WTC11 (cell line): ENCODE measurements at regions not wholly inside any gene's neighbourhood (a gene's known extent, or its start where the extent isn't known, plus 50 kb on each side); places are given as distances from the start of the nearest gene placed in this dataset.

Experiments
- ATAC-seq: fragments of 200-7000 bp; cut with Tn5 transposase; 2 replicates; pipeline ENCODE4 v1.10.0; 2021; ENCODE audit warnings: mild to moderate bottlenecking, moderate library complexity
- CTCF ChIA-PET: fragments of 300-600 bp; sonication (Branson Sonifier 250); formaldehyde crosslinking; loops from one replicate; lab custom pipeline; 2021; ENCODE audit warnings: antibody characterized with exemption; lab: Charles Lee
- POLR2A ChIA-PET: fragments of 350-600 bp; sonication (Branson Sonifier 250); formaldehyde crosslinking; loops from one replicate; lab custom pipeline; 2021; ENCODE audit warnings: antibody characterized with exemption; lab: Charles Lee
- DNase-seq: peaks from one replicate; pipeline ENCODE4 v3.0.0; 2021; ENCODE audit warnings: low spot score
- H3K27ac Mint-ChIP-seq: 2 replicates; pipeline ENCODE4 v1.8.0; 2021; ENCODE audit warnings: mixed read lengths
- H3K27me3 Mint-ChIP-seq: 2 replicates; pipeline ENCODE4 v1.8.0; 2021; ENCODE audit warnings: low read depth, mild to moderate bottlenecking, moderate library complexity, mixed read lengths
- H3K36me3 Mint-ChIP-seq: 2 replicates; pipeline ENCODE4 v1.8.0; 2021; ENCODE audit warnings: mixed read lengths
- H3K4me1 Mint-ChIP-seq: 2 replicates; pipeline ENCODE4 v1.8.0; 2022; ENCODE audit warnings: mixed read lengths
- H3K4me3 Mint-ChIP-seq: 2 replicates; pipeline ENCODE4 v1.8.0; 2021; ENCODE audit warnings: mild to moderate bottlenecking, moderate library complexity, mixed read lengths
- H3K9me3 Mint-ChIP-seq: 2 replicates; pipeline ENCODE4 v1.8.0; 2021; ENCODE audit warnings: mixed read lengths
- ATF3 ChIP-seq: sonication (generic); formaldehyde crosslinking; conservative IDR thresholded peaks from 2 replicates; pipeline ENCODE4 v1.8.1; 2022; ENCODE audit warnings: mild to moderate bottlenecking, missing genetic modification reagents
- EMX1 ChIP-seq: fragments of 250-450 bp; sonication (Bioruptor Pico); IDR thresholded peaks from 2 replicates; pipeline ENCODE4 v1.8.0; 2021; ENCODE audit warnings: mild to moderate bottlenecking
- FOXP1 ChIP-seq: sonication (generic); formaldehyde crosslinking; IDR thresholded peaks from 2 replicates; pipeline ENCODE4 v1.8.0; 2022; ENCODE audit warnings: missing genetic modification reagents, mild to moderate bottlenecking, moderate library complexity, borderline replicate concordance
- GTF2I ChIP-seq: fragments of 250-450 bp; sonication (Bioruptor Pico); conservative IDR thresholded peaks from 2 replicates; pipeline ENCODE4 v1.4.0; 2021; ENCODE audit warnings: mild to moderate bottlenecking
- MAX ChIP-seq: sonication (generic); formaldehyde crosslinking; IDR thresholded peaks from 2 replicates; pipeline ENCODE4 v1.8.0; 2022; ENCODE audit warnings: mild to moderate bottlenecking, missing genetic modification reagents
- NFE2L1 ChIP-seq: sonication (generic); formaldehyde crosslinking; IDR thresholded peaks from 2 replicates; pipeline ENCODE4 v1.8.1; 2023; ENCODE audit warnings: missing genetic modification reagents
- OVOL2 ChIP-seq: fragments of 250-450 bp; sonication (Bioruptor Pico); IDR thresholded peaks from 2 replicates; pipeline ENCODE4 v1.9.0; 2021; ENCODE audit warnings: mild to moderate bottlenecking, borderline replicate concordance
- TCF7 ChIP-seq: sonication (generic); formaldehyde crosslinking; IDR thresholded peaks from 2 replicates; pipeline ENCODE4 v1.8.0; 2022; ENCODE audit warnings: mild to moderate bottlenecking, low read depth, missing genetic modification reagents, moderate library complexity
- TEAD4 ChIP-seq: sonication (generic); formaldehyde crosslinking; IDR thresholded peaks from 2 replicates; pipeline ENCODE4 v1.8.0; 2022; ENCODE audit warnings: mild to moderate bottlenecking, missing genetic modification reagents
- TP53 ChIP-seq: sonication (generic); formaldehyde crosslinking; IDR thresholded peaks from 2 replicates; pipeline ENCODE4 v1.8.1; 2023; ENCODE audit warnings: mild to moderate bottlenecking, missing genetic modification reagents
- USF1 ChIP-seq: sonication (generic); formaldehyde crosslinking; IDR thresholded peaks from 2 replicates; pipeline ENCODE4 v1.8.0; 2022; ENCODE audit warnings: mild to moderate bottlenecking, missing genetic modification reagents
- USF2 ChIP-seq: sonication (generic); formaldehyde crosslinking; IDR thresholded peaks from 2 replicates; pipeline ENCODE4 v1.8.1; 2023; ENCODE audit warnings: mild to moderate bottlenecking, missing genetic modification reagents, moderate library complexity
- ZBTB43 ChIP-seq: sonication (generic); formaldehyde crosslinking; IDR thresholded peaks from 2 replicates; pipeline ENCODE4 v1.8.1; 2023; ENCODE audit warnings: mild to moderate bottlenecking, missing genetic modification reagents
- ZMAT4 ChIP-seq: fragments of 250-450 bp; sonication (Bioruptor Pico); IDR thresholded peaks from 2 replicates; pipeline ENCODE4 v1.9.0; 2021; ENCODE audit warnings: mild to moderate bottlenecking
- ZNF232 ChIP-seq: sonication (generic); formaldehyde crosslinking; IDR thresholded peaks from 2 replicates; pipeline ENCODE4 v1.8.0; 2022; ENCODE audit warnings: mild to moderate bottlenecking, missing genetic modification reagents
- ZNF281 ChIP-seq: sonication (generic); formaldehyde crosslinking; IDR thresholded peaks from 2 replicates; pipeline ENCODE4 v1.8.0; 2023; ENCODE audit warnings: mild to moderate bottlenecking, missing genetic modification reagents
- ZNF512 ChIP-seq: sonication (generic); formaldehyde crosslinking; IDR thresholded peaks from 2 replicates; pipeline ENCODE4 v1.8.1; 2022; ENCODE audit warnings: missing genetic modification reagents, borderline replicate concordance
- ZNF532 ChIP-seq: fragments of 250-450 bp; sonication (Bioruptor Pico); IDR thresholded peaks from 2 replicates; pipeline ENCODE4 v1.9.0; 2021; ENCODE audit warnings: mild to moderate bottlenecking, borderline replicate concordance

- TF ChIP-seq ZNF512 (CRISPR knock-in tag) = no peak
Measured at GRCh38 chr14:61953602-61954001, 191.4 kb downstream of the SNAPC1 start (continued).

- POLR2A ChIA-PET = no interaction called here
- ATAC-seq (no peak), DNase-seq (no peak)
- CTCF ChIA-PET = interaction anchor here (0.7 to 1.6 kb wide), 2 partner anchors 30 to 78 kb away, joined by 3 read pairs; no protein-coding TSS in a partner anchor
- no peaks in the 10 kb centered on the region for H3K27me3 Mint-ChIP-seq
- H3K27ac Mint-ChIP-seq = no peak overlapping the region
- H3K36me3 Mint-ChIP-seq = 0 out of 2 replicates have a peak, but pooled peaks cover 5% of the 10 kb centered on the region
- peaks cover 5% of the 10 kb centered on the region for H3K4me1 Mint-ChIP-seq
- peaks cover 14% of the 10 kb centered on the region for H3K9me3 Mint-ChIP-seq
- H3K4me3 Mint-ChIP-seq = no peak overlapping the region
- TF ChIP-seq TEAD4 (CRISPR knock-in tag) = no peak
- TF ChIP-seq NFE2L1 = no peak
- TF ChIP-seq ZNF232 (CRISPR knock-in tag) = no peak
- TF ChIP-seq EMX1 (CRISPR knock-in tag) = no peak
- TF ChIP-seq MAX (CRISPR knock-in tag) = no peak
- TF ChIP-seq ZMAT4 (CRISPR knock-in tag) = no peak
- TF ChIP-seq OVOL2 = no peak
- no peak for TF ChIP-seq TCF7 (CRISPR knock-in tag)
Measured at GRCh38 chr14:61954306-61954705, 192.1 kb downstream of the SNAPC1 start.

- H3K4me3 Mint-ChIP-seq = no peak overlapping the region
- peaks cover 5% of the 10 kb centered on the region for H3K4me1 Mint-ChIP-seq
- peaks cover 18% of the 10 kb centered on the region for H3K9me3 Mint-ChIP-seq
- no peak for ATAC-seq
- POLR2A ChIA-PET = no interaction called here
- no peak overlapping the region for H3K27ac Mint-ChIP-seq
- no peak for DNase-seq
- CTCF ChIA-PET = interaction anchor here (1.4 kb wide), 1 partner anchor 170 kb away, joined by 3 read pairs; no protein-coding TSS in a partner anchor
- no peaks in the 10 kb centered on the region for H3K27me3 Mint-ChIP-seq
- 0 out of 2 replicates have a peak, but pooled peaks cover 5% of the 10 kb centered on the region for H3K36me3 Mint-ChIP-seq
- peak; percentile 75 for TF ChIP-seq GTF2I (CRISPR knock-in tag)
- no peak for TF ChIP-seq TCF7 (CRISPR knock-in tag)
- TF ChIP-seq ATF3 (CRISPR knock-in tag) = no peak
- TF ChIP-seq ZBTB43 (CRISPR knock-in tag) = no peak
- TF ChIP-seq TP53 (CRISPR knock-in tag) = no peak
Measured at GRCh38 chr14:61956517-61956916, 194.3 kb downstream of the SNAPC1 start.

- H3K27ac Mint-ChIP-seq = no peak overlapping the region
- H3K9me3 Mint-ChIP-seq = peaks cover 18% of the 10 kb centered on the region
- H3K4me1 Mint-ChIP-seq = no peaks in the 10 kb centered on the region
- 0 out of 2 replicates have a peak, but pooled peaks cover 5% of the 10 kb centered on the region for H3K36me3 Mint-ChIP-seq
- no peak overlapping the region for H3K4me3 Mint-ChIP-seq
- CTCF ChIA-PET = no interaction called here
- ATAC-seq (no peak), DNase-seq (no peak)
- H3K27me3 Mint-ChIP-seq = no peaks in the 10 kb centered on the region
- POLR2A ChIA-PET = no interaction called here
- TF ChIP-seq USF1 (CRISPR knock-in tag) (no peak), ZNF281 (no peak), USF2 (CRISPR knock-in tag) (no peak), FOXP1 (CRISPR knock-in tag) (no peak), ZNF532 (no peak), EMX1 (CRISPR knock-in tag) (no peak)
Measured at GRCh38 chr14:61959348-61959747, 197.1 kb downstream of the SNAPC1 start.
